HG03457 (cell line): ENCODE measurements at regions not wholly inside any gene's neighbourhood (a gene's known extent, or its start where the extent isn't known, plus 50 kb on each side); places are given as distances from the start of the nearest gene placed in this dataset.

Experiments used
- ATAC-seq: cut with Tn5 transposase; IDR thresholded peaks from one replicate; pipeline ENCODE4 v1.9.1; 2021; ENCODE audit warnings: moderate number of reproducible peaks; ENCODE audit not compliant: unreplicated experiment

DNA sequence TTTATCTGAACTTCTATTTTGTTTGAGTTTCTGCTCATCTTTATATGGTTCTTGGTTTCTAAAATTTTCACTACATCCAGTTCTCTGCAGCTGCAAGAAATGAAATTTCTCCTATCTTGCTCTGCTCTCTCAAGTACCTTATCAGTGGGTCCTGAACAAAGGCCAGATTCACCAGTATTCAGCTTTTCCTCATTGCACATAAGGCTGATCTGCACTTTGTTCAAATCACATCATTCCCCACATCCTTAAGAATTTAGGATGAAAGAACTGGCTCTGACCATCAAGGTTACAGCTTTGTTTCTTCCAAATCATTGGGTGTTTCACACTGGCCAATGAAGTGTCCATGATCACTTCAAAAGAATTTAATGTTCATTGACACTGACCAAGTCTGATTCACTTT lies 211.4 kb downstream of the GRIN2B start:
- ATAC-seq = no peak

DNA sequence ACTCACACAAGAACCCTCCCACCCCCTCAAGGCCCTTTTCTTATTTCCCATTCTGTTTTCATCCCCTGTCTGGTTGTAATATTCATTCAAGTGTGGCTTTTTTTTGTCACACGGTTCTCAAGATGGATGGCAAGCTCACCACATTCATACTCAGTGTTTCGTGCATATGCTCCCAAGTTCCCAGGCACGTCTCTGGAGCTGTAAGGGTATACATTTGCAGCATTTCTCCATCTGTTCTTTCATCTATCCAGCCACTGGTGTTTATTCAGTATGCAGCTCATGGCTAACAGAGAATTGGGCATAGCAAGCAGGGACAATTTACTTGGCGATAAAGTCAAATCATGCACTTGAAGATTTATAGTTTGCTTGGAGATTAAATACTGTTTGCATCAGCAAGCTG lies 212.1 kb downstream of the GRIN2B start:
- ATAC-seq = no peak

DNA sequence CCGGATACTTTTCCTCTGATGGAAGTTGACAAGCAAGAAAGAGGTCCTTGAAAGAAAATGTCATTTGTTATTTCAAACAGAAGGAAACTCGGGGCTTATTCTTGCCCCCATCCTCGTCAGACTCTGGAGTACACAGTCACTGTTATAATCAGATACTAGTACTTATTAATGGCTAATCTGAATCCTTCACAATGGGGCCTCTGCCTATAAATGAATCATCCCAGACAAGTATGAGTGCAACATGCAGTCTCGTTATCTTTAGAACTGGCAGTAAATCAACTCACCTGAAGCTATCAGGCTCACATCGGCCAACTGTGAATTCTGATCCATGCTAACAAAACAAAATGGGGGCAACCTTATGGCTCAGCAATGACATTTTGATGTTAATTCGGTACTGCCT lies 216.7 kb downstream of the GRIN2B start:
- no peak for ATAC-seq

DNA sequence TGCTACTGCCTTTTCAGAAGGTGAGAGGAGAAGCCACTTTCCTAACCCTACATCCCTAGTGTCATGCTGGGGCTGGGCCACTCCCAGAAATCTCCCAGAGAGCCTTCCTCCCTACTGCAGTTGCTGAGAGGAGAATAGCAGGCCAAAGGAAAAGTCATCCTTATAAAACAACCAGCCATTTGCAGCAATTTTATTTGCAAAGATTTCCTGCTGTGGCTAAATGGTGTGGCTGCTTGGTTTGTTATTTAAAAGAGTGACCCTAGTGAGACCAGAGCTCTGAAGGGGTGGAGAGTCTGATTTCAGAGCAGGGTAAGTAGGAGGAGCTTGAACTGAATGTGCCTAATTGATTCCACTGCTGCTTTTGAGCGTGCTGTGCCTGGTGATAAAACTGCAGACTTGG lies 232.0 kb downstream of the GRIN2B start:
- ATAC-seq = no peak

DNA sequence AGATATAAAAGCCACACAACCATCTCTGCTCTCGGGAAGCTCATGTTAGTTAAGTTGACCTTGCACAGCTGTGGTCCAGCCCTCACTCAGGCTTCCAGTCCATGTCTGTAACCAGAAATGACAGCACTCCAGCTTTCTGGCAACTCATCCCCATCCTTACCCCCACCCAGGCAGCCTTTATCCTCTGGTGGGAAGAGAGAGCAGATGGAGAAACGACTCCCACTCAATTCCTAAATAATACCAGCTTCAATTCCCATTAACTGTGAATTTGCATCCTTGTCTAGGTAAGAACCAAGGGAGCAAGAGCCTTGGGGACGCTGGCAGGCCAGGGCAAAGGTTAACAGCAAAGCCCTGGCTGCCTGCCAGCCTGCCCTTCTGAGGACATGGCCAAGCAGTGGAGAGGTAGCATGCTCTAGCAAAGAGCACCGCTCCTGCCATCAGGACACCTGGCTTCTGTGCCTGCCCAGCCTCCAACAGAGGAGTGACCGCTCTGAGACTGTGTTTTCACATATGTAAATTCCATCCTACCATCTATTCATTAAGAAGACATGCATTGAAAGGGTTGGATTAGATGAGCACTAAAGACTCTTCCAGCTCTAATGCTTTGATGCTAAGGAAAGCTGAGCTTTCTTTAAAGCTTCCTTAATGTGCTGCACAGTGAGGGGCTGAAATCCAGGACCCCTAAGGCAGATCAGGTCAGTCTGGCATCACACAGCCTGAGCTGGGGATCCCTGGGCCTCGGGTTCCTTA lies 236.1 kb downstream of the GRIN2B start:
- no peak for ATAC-seq

DNA sequence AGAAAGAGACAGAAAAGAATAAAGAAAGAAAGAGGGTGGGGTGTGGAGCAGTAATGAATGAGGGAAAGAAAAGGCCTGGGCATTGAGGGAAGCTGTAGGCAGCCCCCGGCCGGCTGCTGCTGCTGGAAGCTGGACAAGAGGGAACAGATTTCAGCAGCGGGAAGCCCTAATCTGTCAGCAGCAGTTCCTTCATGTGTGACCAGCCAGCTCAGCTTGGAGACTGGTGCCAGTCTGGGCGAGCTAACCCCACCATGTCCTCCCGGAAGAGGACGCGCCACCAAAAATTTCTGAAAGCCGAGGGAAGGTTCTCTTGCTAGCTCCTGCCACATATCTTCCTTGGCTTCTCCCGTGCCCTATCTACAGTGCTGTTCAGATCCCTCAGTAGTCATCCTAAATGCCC lies 236.8 kb downstream of the GRIN2B start:
- no peak for ATAC-seq

DNA sequence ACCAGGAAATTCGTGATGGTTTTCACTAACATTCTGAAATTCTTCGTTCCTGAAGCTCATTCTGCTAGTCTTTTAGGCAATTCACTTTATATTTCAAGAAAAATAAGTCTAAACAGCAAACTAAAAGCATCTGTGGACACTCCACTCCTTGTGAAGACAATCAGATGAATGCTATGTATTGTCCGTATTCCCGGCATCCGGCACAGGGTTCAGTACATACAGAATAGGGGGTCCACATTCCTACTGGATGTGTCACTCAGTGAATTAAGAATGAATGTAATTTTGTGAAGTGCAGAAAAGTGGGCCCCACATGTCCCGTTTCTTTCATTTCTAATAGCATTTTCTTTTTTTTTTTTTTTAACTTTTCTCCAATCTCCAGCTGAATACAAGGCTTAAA lies 241.3 kb downstream of the GRIN2B start:
- no peak for ATAC-seq

DNA sequence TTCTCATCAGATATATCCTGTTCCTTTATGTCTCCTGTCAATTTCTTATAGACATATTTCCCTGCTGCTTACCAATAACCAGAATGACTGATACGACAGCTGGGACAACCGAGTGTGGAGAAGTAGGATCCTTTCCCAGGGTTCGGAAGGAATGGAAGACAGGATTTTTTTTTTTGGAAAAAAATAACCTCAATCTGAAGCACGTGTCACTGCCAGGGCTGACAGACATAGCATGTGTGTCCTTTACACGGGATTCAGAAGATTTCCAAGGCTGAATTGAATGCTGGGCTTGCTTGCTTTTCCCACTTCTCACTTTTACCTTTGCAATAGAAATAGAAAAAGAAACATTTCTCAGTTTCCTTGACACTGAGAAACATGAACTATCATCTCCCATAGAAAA lies 245.7 kb downstream of the GRIN2B start:
- ATAC-seq = no peak

DNA sequence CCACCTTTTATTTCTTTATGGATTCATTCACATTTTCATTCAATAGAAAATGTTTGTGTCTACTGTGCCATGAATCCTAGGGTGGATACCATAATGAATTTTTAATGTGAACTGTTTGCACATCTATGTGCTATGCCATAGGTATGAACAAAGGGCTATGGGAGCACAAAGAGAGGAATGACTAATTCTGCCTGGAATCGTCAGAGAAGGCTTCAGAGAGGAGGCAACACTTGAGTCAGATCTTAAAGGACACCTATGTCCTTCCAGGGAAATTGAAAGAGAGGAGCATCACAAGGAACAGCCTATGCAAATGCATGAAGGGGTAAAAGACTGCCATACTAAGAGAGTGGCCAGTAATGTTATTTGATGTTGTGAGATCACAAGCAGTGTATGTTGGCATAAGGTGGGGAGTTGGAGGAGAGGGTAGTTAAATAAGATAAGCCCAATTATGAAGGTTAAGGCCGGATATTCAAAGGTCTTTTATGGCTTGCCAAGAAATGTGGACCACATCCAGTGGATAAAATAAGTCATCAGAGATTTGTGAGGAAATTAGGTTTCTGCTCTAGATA lies 246.7 kb downstream of the GRIN2B start:
- ATAC-seq = no peak

DNA sequence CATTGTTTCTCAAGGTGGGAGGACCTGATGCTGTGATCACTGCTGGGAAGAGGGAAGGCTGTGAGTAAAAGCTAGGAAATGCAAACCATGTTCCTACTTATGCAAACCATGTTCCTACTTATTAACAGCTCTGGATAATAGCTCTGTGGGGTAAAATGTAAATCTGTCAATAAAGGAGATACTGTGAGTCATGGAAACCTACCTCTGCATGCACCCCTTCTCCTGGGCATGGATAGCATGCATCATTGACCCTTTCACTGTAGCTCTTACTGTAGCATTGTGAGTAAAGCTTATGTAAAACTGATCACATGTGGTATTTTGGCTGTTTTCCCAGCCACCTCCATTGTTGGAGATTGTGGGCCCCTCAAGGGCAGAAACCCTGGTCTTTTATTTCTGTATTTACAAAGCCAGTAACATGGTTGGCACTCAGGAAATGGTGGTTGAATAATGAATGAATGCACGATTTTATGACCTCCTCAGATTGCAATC lies 253.7 kb downstream of the GRIN2B start:
- no peak for ATAC-seq

DNA sequence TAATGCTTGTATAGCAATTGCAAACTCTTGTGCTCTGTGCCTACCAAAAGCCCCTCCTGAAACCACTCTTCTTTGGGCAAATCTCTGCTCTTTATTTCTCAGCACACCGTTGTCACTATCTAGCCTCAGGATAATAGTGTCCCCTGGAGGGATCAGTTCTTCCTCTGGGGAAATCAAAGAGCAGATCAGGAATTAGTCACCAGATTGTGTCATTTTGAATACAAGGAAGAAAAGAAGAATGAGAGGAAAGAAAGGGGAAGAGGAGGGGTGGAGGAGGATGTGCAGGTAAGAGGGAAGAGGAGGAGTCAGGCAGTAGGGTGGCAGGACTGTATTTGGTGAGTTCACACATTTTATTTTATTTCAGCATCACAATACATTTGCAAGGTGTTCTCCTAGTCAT lies 256.4 kb downstream of the GRIN2B start:
- no peak for ATAC-seq

DNA sequence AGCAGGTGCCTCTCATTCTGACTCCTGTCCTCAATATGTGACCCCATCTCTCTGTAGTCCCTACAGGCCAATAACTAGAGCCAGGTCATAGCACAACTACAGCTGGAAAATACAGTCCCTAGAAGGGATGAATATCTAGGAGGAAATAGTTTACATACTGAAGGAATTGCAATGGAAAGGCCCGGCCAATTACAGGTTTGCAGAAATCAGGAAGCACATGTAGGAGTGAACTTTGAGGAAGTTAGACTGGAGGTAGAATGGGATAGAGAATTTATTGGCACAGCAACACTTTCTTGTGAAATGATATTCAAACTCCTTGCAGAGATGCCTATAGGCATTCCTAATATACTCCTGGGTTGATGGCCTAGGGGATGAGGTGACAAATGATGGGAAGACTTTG lies 257.3 kb downstream of the GRIN2B start:
- no peak for ATAC-seq

DNA sequence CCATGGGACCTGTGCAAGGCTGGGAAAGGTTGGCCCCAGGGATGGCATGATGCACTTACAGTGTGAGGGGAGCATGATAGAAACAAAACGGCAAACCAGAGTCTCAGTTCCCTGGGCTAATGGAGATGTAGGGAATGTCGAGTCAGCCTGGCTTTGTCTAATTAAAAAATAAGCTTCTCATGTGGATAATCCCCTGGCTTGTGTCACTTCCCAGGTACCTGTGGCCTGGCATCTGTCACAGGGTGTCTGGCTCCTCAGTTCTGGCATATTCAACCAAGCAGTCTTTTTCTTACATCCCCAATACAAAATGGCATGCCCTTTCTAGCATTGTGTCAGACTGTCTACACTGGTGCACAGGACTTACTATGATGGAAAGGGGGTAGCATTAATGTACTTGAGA lies 261.4 kb downstream of the GRIN2B start:
- no peak for ATAC-seq

DNA sequence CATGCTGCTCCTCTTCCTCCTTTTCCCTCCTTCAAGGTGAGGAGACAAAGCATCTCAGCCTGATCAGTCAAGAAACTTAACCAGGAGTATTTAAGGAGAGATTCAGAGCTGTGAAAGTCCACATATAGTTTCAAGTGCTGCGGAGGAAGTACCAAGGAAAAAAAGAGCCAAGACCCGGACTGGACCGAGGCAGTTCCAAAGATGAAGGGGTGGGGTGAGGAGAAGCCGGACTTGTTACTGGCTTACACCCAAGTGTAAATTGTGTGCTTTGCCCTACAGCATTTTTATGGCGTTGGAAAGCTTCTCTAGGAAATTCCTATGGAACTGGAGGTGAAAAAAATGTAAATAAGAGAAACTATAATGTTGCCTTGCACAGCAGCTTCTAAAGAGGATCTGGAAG lies 263.1 kb downstream of the GRIN2B start:
- ATAC-seq = no peak

DNA sequence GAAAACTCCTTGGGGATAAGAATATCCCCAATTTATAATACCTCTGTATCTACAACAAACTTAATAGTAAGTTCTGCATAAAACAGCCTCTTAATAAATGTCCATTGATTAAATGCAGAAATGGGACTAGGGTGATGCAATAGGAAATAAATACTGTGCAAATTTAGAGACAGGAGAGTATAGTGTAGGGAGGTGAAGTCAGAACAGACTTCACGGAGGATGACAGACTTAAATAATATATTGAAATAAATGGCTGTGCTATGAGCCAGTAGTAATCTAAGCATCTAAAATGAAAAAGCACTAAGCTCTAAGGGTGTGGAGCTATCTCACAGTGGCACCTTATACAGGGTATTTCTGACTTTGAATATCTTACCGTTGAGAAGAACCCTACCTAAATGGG lies 265.3 kb downstream of the GRIN2B start:
- no peak for ATAC-seq

DNA sequence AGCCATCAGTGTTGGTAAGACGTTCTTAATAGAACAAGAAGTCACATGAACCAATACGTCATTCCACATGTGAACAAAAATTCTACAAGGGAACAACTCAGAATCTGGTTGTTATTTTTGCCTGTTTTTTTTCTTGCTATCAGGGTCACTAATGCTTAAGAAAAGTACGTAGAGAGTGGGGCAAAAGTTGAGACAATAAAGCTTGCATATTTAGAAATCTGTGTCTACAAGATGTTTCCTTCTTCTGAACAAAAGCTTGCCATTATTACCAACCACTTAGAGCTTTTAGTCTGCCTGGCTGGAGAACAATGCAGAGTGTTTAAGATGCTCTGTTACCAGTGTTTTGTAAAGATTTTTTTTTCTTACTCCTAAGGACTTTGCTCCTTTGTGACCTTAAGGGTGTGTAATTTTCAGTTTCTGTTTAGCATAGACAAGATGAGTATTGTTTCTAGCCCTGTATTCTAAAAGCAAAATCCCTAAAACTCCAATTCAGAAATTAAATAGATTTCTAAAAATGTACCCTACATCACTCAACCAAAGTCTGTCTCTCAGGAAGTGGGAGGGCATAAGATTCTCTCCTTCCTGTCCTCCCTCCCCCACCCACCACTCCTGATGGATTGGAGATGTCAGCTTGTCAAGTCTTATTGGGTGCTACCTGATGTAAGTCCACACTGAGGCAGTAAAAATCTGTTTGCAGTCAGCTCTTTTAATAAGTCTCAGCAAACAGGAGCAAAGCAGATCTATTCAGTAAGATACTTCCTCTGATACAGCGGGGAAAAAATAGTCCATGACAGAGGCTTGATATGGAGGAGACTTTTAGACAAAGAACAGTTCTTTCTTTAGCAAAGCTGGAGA lies 267.6 kb downstream of the GRIN2B start:
- ATAC-seq = no peak

DNA sequence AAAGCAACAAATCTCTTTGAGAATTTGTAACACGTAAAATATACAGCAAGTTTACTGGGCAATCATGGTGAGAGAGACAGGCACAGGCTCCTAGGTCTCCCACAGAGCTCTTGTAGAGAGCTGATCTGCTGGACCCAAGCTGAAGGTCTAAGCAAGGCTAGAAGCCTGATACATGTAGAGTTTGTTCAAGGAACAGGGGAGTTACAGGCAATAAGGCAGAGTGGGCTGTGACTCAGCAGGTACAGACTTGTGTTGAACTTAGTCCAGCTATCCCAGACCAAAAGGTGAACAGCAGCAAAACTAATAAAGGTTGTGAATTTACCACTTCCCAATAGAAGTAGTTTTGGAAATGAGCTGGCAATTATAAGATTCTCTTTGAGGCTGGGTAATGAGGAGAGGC lies 273.6 kb downstream of the GRIN2B start:
- ATAC-seq = no peak

DNA sequence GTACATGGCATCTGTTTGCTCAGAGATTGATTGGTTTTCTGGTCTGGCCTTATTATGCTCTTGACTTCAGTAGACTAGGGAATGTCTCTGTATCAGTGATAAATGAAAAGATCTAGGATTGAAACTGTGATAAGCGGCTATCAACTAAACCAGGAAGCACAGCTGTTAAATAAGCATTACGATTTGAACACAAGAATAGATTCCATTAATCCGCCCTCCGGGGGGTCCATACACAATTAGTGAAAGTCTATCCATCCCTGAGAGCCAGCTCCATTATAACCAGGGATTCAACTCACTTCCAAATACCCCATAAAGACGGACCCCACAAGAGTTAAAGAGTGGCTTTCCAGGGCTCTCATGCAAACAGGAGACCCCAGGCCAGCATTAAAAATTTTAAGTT lies 279.0 kb downstream of the GRIN2B start:
- ATAC-seq = no peak

DNA sequence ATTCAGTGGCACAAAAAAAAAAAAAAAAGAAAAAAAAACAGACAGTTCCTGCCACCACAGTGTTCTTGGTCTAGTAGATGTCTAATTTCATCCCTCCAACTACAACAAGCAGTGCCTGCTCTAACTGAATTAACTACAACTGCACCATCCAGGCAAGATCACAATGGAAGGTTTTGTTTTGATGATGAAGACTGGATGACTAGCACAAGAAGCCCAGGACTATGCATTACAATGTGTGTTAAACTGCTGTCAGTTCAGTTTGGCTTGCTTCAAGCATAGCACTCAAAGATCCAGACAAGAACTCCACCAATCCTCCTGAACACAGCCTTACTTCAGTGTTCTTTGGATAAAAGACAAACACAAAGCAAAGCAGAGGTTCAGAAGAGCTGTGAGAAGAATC lies 279.9 kb downstream of the GRIN2B start:
- no peak for ATAC-seq

DNA sequence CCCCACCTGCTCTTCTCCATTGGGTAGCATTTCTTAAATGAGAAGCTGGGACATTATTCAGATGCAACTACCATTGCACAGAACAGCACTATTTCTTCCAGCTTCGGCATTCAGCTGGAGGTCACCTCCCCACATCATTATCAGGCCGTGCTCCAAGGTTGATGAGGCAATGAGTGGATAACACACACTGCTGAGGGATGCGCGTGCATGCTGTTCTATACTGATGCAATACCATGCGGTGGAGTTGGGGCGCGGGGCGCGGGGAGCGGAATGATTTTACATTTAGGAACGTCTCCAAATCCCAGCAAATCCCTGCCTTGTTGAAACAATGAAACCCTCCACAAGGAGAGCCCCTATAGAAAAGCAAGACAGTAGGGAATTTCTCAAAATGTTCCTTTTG lies 283.4 kb downstream of the GRIN2B start:
- no peak for ATAC-seq

DNA sequence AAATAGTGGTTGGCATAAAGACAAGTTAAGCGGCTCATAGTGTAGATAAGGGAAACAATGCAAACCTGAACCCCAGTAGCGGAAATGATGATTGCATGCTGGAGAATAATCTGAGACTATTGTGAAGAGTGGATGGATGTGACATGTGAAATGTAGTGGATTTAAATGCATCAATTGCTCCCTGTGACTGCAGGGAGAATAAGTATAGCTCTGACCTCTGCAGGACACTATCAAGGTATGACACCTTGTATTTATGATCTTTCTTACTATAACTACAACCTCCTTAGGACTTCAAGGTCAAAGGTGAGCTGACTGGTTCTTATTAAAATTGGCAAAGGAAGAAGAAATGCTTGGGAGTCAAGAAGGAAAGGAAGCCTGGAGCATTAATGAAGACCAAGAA lies 285.6 kb downstream of the GRIN2B start:
- ATAC-seq = no peak

DNA sequence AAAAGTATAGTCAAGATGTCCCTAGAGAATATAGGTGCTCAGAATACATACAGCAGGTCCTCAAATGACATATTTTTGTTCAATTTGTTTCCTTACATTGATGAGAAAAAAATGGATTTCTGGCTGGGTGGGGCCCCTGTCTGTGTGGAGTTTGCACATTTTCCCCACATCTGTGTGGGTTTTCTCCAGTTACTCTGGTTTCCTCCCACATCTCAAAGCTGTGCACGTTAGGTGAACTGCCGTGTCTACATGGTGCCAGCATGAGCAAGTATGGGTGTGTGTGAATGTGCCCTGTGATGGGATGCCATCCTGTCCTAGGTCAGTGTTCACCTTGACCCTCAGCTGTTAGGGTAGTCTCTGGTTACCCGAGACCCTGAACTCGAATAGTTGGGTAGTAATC lies 289.1 kb downstream of the GRIN2B start:
- ATAC-seq = no peak
